Neural cell (in vitro differentiated cells): ENCODE measurements at regions not wholly inside any gene's neighbourhood (a gene's known extent, or its start where the extent isn't known, plus 50 kb on each side); places are given as distances from the start of the nearest gene placed in this dataset.

Source experiments
- EP300 ChIP-seq: fragments of 450-650 bp; conservative IDR thresholded peaks from 2 replicates; pipeline ENCODE4 v1.6.1; 2014; ENCODE audit warnings: antibody characterized with exemption, mild to moderate bottlenecking, moderate library complexity; ENCODE audit not compliant: poor library complexity, severe bottlenecking
- EZH2 ChIP-seq: fragments of 200-600, 300-800 bp; shearing (Covaris generic), sonication (generic); IDR thresholded peaks from 2 replicates; pipeline ENCODE4 v1.6.1; 2014; ENCODE audit warnings: antibody characterized with exemption, low read length, borderline replicate concordance, mild to moderate bottlenecking; ENCODE audit not compliant: insufficient read depth, poor library complexity, severe bottlenecking
- POLR2AphosphoS5 ChIP-seq: IDR thresholded peaks from 2 replicates; pipeline ENCODE4 v1.6.1; 2012
- RAD21 ChIP-seq: fragments of 450-650 bp; conservative IDR thresholded peaks from 2 replicates; pipeline ENCODE4 v1.6.1; 2014; ENCODE audit warnings: antibody characterized with exemption, mild to moderate bottlenecking, moderate library complexity
- TF ChIP-seq, protein P1 (sequence below): fragments of 450-650 bp; IDR thresholded peaks from 2 replicates; pipeline ENCODE4 v1.5.1; 2014; ENCODE audit warnings: antibody characterized with exemption, mild to moderate bottlenecking, moderate library complexity; ENCODE audit not compliant: poor library complexity, severe bottlenecking
- TF ChIP-seq, protein P2 (sequence below): IDR thresholded peaks from 2 replicates; pipeline ENCODE4 v1.6.1; 2012; ENCODE audit warnings: borderline replicate concordance

DNA sequence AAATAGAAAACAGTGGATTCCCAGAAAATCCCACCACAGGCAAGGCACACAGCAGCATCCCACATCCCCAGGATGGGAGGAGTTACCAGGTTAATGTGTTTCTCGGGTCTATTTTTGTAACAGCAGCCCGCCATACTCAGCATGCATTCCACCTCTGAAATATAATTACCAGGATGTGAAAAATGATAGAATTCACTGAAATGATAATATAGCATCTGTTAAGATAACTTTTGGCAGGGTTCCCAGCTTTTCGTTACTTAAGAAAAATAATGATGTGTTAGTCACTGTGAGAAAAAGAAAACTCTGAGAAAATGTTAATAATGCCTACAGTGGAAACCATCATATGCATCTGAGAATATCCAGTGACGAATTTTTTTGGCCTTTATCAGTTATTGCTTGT lies 87.1 kb downstream of the VCX2 start:
- TF ChIP-seq, protein P1, sequence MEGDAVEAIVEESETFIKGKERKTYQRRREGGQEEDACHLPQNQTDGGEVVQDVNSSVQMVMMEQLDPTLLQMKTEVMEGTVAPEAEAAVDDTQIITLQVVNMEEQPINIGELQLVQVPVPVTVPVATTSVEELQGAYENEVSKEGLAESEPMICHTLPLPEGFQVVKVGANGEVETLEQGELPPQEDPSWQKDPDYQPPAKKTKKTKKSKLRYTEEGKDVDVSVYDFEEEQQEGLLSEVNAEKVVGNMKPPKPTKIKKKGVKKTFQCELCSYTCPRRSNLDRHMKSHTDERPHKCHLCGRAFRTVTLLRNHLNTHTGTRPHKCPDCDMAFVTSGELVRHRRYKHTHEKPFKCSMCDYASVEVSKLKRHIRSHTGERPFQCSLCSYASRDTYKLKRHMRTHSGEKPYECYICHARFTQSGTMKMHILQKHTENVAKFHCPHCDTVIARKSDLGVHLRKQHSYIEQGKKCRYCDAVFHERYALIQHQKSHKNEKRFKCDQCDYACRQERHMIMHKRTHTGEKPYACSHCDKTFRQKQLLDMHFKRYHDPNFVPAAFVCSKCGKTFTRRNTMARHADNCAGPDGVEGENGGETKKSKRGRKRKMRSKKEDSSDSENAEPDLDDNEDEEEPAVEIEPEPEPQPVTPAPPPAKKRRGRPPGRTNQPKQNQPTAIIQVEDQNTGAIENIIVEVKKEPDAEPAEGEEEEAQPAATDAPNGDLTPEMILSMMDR = no peak
- TF ChIP-seq POLR2AphosphoS5 (no peak), EZH2 (no peak), EP300 (no peak), RAD21 (no peak)
- TF ChIP-seq, protein P2, sequence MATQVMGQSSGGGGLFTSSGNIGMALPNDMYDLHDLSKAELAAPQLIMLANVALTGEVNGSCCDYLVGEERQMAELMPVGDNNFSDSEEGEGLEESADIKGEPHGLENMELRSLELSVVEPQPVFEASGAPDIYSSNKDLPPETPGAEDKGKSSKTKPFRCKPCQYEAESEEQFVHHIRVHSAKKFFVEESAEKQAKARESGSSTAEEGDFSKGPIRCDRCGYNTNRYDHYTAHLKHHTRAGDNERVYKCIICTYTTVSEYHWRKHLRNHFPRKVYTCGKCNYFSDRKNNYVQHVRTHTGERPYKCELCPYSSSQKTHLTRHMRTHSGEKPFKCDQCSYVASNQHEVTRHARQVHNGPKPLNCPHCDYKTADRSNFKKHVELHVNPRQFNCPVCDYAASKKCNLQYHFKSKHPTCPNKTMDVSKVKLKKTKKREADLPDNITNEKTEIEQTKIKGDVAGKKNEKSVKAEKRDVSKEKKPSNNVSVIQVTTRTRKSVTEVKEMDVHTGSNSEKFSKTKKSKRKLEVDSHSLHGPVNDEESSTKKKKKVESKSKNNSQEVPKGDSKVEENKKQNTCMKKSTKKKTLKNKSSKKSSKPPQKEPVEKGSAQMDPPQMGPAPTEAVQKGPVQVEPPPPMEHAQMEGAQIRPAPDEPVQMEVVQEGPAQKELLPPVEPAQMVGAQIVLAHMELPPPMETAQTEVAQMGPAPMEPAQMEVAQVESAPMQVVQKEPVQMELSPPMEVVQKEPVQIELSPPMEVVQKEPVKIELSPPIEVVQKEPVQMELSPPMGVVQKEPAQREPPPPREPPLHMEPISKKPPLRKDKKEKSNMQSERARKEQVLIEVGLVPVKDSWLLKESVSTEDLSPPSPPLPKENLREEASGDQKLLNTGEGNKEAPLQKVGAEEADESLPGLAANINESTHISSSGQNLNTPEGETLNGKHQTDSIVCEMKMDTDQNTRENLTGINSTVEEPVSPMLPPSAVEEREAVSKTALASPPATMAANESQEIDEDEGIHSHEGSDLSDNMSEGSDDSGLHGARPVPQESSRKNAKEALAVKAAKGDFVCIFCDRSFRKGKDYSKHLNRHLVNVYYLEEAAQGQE = no peak
